Memory B cell (primary cell): ENCODE measurements at regions not wholly inside any gene's neighbourhood (a gene's known extent, or its start where the extent isn't known, plus 50 kb on each side); places are given as distances from the start of the nearest gene placed in this dataset.

ENCODE experiments used
- ATAC-seq: fragments of 150-1000 bp; cut with Tn5 transposase; 2 replicates; pipeline ENCODE4 v1.10.0; 2021; ENCODE audit warnings: low read depth, mild to moderate bottlenecking, moderate library complexity
- DNase-seq, 2 donors: peaks; one replicate each; pipeline ENCODE4 v3.0.0; 2022; ENCODE audit warnings: low spot score in 2 of 2
- H3K27ac Mint-ChIP-seq: one replicate; pipeline ENCODE4 v1.8.0; 2022; ENCODE audit warnings: mild to moderate bottlenecking, moderate library complexity, mixed read lengths
- H3K27me3 Mint-ChIP-seq: one replicate; pipeline ENCODE4 v1.8.0; 2022; ENCODE audit warnings: mixed read lengths
- H3K36me3 Mint-ChIP-seq: one replicate; pipeline ENCODE4 v1.8.0; 2022; ENCODE audit warnings: mild to moderate bottlenecking, mixed read lengths
- H3K4me1 Mint-ChIP-seq: one replicate; pipeline ENCODE4 v1.8.0; 2022; ENCODE audit warnings: mixed read lengths
- H3K4me3 Mint-ChIP-seq: one replicate; pipeline ENCODE4 v1.8.0; 2022; ENCODE audit warnings: mild to moderate bottlenecking, moderate library complexity, mixed read lengths
- H3K9me3 Mint-ChIP-seq: one replicate; pipeline ENCODE4 v1.8.0; 2022; ENCODE audit warnings: mixed read lengths

GRCh38 chr16:86821895-86822294 lies 243.5 kb downstream of the FOXL1 start:
- no peak for DNase-seq
- no peak overlapping the region for H3K4me3 Mint-ChIP-seq
- H3K27ac Mint-ChIP-seq = no peak overlapping the region

GRCh38 chr16:86823125-86823524 lies 244.8 kb downstream of the FOXL1 start:
- ATAC-seq (no peak), DNase-seq (no peak)
- H3K4me3 Mint-ChIP-seq = no peak overlapping the region
- H3K36me3 Mint-ChIP-seq = no peaks in the 10 kb centered on the region
- H3K27me3 Mint-ChIP-seq = peaks cover 18% of the 10 kb centered on the region
- H3K27ac Mint-ChIP-seq = no peak overlapping the region
- no peaks in the 10 kb centered on the region for H3K4me1 Mint-ChIP-seq
- H3K9me3 Mint-ChIP-seq = no peaks in the 10 kb centered on the region

More at GRCh38 chr16:86821895-86822294, 243.5 kb downstream of the FOXL1 start:
- H3K36me3 Mint-ChIP-seq = no peaks in the 10 kb centered on the region
- H3K27me3 Mint-ChIP-seq = peaks cover 15% of the 10 kb centered on the region
- H3K4me1 Mint-ChIP-seq = no peaks in the 10 kb centered on the region
- ATAC-seq = no peak
- H3K9me3 Mint-ChIP-seq = no peaks in the 10 kb centered on the region

DNA sequence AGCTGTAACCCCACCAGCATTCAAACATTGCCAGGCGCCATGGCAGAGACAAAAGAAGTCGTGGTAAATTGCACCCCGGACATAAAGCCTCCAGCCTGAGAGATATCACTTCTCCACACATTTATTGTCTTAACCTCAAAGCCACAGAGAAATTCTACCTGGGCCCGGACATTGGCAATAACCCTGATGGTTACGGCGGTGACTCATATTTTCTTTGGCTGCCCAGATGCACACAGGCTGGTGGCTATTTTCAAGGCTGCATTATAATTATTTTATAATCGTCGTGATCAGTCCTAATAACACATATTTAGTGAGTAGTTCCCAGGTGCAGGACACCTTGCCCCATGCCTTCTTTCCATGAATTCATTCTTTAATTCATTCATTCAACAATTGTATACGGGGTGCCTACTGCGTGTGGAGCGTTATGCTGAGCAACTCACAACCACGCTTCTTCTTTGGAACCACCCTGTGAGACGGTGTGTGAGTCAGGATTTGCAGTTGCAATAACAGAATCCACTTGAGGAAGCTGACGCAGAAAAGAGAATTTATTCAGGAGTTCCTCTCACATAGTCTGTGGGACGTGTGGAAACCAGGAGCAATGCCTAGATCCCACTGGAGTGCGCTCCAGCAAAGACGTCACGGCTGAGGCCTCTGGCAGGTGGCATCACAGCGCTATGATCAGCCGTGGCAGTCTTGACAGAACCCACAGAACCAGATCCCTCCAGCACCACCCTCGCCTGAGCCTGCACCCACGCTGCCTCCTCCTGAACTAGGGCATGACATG lies 245.7 kb downstream of the FOXL1 start:
- peaks cover 19% of the 10 kb centered on the region for H3K27me3 Mint-ChIP-seq
- no peaks in the 10 kb centered on the region for H3K36me3 Mint-ChIP-seq
- no peaks in the 10 kb centered on the region for H3K9me3 Mint-ChIP-seq
- DNase-seq = no peak
- no peak overlapping the region for H3K4me3 Mint-ChIP-seq
- H3K4me1 Mint-ChIP-seq = no peaks in the 10 kb centered on the region
- no peak for ATAC-seq
- no peak overlapping the region for H3K27ac Mint-ChIP-seq

DNA sequence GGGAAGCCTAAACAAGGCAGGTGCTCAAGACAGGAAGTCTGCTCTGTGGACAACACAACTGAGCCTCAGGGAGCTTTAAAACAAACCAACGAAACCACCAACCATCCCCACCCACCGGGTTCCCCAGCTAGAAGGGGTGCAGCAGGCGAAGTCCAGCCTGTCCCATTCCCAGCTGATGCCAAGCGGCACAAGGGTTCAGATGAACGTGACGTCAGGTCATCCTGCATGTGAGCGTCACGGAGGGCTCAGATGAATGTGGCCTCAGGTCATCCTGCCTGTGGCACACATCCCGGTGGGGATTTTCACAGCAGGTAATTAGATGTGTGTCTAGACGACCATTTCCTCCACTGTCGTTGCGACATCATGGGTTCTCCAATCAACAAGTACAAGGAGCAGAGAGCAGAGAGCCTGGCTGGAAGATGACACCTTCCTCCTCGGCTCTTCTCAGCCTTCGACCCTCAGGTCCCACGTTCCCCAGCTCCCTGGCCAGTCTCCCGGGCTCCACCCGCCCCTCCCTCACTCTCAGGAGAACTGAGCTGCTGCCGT lies 246.5 kb downstream of the FOXL1 start:
- Mint-ChIP-seq H3K27ac (no peak overlapping the region), H3K36me3 (no peaks in the 10 kb centered on the region), H3K27me3 (peaks cover 23% of the 10 kb centered on the region), H3K9me3 (no peaks in the 10 kb centered on the region), H3K4me1 (no peaks in the 10 kb centered on the region), H3K4me3 (no peak overlapping the region)
- DNase-seq (no peak), ATAC-seq (no peak)

GRCh38 chr16:86825631-86826030 lies 247.3 kb downstream of the FOXL1 start:
- Mint-ChIP-seq H3K4me1 (no peaks in the 10 kb centered on the region), H3K27ac (no peak overlapping the region), H3K27me3 (peaks cover 23% of the 10 kb centered on the region), H3K36me3 (no peaks in the 10 kb centered on the region), H3K4me3 (no peak overlapping the region), H3K9me3 (no peaks in the 10 kb centered on the region)
- DNase-seq = no peak
- no peak for ATAC-seq

GRCh38 chr16:86826941-86827340 lies 248.6 kb downstream of the FOXL1 start:
- no peaks in the 10 kb centered on the region for H3K4me1 Mint-ChIP-seq
- H3K36me3 Mint-ChIP-seq = no peaks in the 10 kb centered on the region
- no peak for ATAC-seq
- no peak for DNase-seq
- H3K27ac Mint-ChIP-seq = no peak overlapping the region
- H3K27me3 Mint-ChIP-seq = peaks cover 20% of the 10 kb centered on the region
- H3K9me3 Mint-ChIP-seq = no peaks in the 10 kb centered on the region
- no peak overlapping the region for H3K4me3 Mint-ChIP-seq

DNA sequence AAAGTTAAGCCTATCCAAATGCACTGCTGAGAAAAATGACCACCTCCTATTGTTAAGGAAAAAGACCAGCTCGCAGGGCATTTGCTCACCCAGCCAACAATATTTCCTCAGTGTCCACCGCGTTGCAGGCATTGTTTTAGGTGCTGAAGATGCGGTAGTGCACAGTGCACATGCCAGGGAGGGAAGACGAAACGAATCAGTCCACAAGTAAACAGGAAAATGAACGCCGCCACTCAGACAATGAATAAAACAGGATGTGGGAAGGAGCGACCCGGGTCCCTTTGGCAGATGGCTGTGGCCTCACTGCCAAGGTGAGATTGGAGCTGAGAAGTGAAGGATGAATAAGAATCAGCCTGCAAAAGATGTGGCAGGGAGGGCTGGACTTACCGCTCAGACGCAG lies 249.2 kb downstream of the FOXL1 start:
- no peak for DNase-seq
- Mint-ChIP-seq H3K4me3 (no peak overlapping the region), H3K27me3 (peaks cover 16% of the 10 kb centered on the region), H3K36me3 (no peaks in the 10 kb centered on the region), H3K27ac (no peak overlapping the region), H3K9me3 (no peaks in the 10 kb centered on the region), H3K4me1 (no peaks in the 10 kb centered on the region)
- ATAC-seq = no peak

DNA sequence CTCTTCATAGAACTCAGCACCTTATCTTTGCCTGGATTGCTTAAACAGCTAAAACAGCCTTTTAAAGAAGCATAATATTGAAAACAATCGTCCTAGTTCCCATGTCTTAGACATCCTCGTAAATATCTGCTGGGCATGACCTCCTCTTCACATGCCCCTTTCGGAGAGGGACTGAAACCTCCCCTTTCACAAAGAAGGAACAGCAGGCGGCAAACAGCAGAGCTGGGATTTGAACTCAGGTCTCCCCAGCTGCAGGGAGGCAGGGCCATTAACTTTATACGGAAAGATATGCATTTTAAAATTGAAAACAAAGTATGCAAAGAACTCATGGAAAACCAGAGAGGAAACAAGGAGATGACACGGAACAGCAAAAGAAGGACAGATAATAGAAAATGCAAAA lies 249.9 kb downstream of the FOXL1 start:
- H3K36me3 Mint-ChIP-seq = no peaks in the 10 kb centered on the region
- H3K9me3 Mint-ChIP-seq = no peaks in the 10 kb centered on the region
- H3K27ac Mint-ChIP-seq = no peak overlapping the region
- ATAC-seq = no peak
- peaks cover 16% of the 10 kb centered on the region for H3K27me3 Mint-ChIP-seq
- no peak overlapping the region for H3K4me3 Mint-ChIP-seq
- H3K4me1 Mint-ChIP-seq = no peaks in the 10 kb centered on the region
- no peak for DNase-seq

GRCh38 chr16:86828653-86829052 lies 250.3 kb downstream of the FOXL1 start:
- ATAC-seq = no peak
- Mint-ChIP-seq H3K27ac (no peak overlapping the region), H3K27me3 (peaks cover 16% of the 10 kb centered on the region), H3K36me3 (no peaks in the 10 kb centered on the region), H3K4me1 (no peaks in the 10 kb centered on the region), H3K4me3 (no peak overlapping the region), H3K9me3 (no peaks in the 10 kb centered on the region)
- DNase-seq = no peak

DNA sequence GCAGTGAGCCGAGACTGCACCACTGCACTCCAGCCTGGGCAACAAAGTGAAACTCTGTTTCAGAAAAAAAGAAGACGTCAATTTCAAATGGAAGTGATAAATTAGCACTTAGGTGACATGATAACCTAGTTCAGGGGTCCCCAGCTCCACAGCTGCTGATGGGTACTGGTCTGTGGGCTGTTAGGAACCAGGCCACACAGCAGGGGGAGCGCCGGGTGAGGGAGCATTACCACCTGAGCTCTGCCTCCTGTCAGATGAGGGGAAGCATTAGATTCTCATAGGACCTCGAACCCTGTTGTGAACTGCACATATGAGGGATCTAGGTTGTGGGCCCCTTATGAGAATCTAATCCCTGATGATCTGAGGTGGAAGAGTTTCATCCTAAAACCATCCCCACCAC lies 253.0 kb downstream of the FOXL1 start:
- DNase-seq (no peak), ATAC-seq (no peak)

GRCh38 chr16:86833136-86833535 lies 254.8 kb downstream of the FOXL1 start:
- Mint-ChIP-seq H3K27me3 (peaks cover 8% of the 10 kb centered on the region), H3K4me3 (no peak overlapping the region), H3K4me1 (no peaks in the 10 kb centered on the region), H3K9me3 (no peaks in the 10 kb centered on the region), H3K36me3 (no peaks in the 10 kb centered on the region), H3K27ac (no peak overlapping the region)
- ATAC-seq = no peak
- no peak for DNase-seq

More for the DNA sequence above, 253.0 kb downstream of the FOXL1 start:
- no peaks in the 10 kb centered on the region for H3K9me3 Mint-ChIP-seq
- H3K36me3 Mint-ChIP-seq = no peaks in the 10 kb centered on the region
- H3K4me1 Mint-ChIP-seq = no peaks in the 10 kb centered on the region
- no peak overlapping the region for H3K4me3 Mint-ChIP-seq
- H3K27ac Mint-ChIP-seq = no peak overlapping the region
- H3K27me3 Mint-ChIP-seq = peaks cover 14% of the 10 kb centered on the region

- Mint-ChIP-seq H3K4me1 (no peaks in the 10 kb centered on the region), H3K27ac (no peak overlapping the region)
These were observed 256.2 kb downstream of the FOXL1 start for GRCh38 chr16:86834451-86835035.

GRCh38 chr16:86835982-86836381 lies 257.6 kb downstream of the FOXL1 start:
- Mint-ChIP-seq H3K4me1 (no peaks in the 10 kb centered on the region), H3K4me3 (no peak overlapping the region), H3K27ac (no peak overlapping the region), H3K9me3 (no peaks in the 10 kb centered on the region), H3K27me3 (peaks cover 2% of the 10 kb centered on the region), H3K36me3 (no peaks in the 10 kb centered on the region)
- no peak for DNase-seq
- no peak for ATAC-seq

More at GRCh38 chr16:86834451-86835035, 256.2 kb downstream of the FOXL1 start:
- ATAC-seq = no peak
- no peaks in the 10 kb centered on the region for H3K9me3 Mint-ChIP-seq
- peaks cover 3% of the 10 kb centered on the region for H3K27me3 Mint-ChIP-seq
- no peaks in the 10 kb centered on the region for H3K36me3 Mint-ChIP-seq
- no peak overlapping the region for H3K4me3 Mint-ChIP-seq
- DNase-seq = no peak

DNA sequence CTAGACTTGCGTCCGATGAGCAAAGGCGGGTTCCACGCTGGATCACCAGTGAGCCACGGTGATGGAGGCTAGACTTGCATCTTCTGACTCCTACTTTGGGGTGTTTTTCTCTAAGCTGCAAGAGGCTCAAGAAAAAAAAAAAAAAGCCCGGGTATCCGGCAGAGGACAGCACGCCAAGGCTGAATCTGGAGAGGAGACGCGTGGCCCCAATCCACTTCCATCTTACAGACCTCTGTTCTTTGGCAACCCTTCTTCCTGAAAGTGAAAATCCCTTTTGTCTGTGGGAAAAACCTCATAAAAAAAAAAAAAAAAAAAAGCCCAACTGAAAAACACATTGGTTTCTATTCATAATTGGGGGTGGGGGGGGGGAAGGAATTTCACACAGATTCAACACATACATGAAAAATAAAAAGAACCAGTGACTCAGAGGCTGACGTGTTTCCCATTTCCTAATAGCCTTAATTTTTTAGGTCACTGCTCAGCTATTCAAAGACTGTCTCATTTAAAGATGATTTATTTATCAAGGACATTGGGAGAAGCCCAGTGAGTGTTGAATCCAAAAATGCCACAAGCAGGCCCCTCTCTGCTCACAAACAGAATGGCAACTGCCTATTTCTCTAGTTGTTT lies 258.3 kb downstream of the FOXL1 start:
- H3K4me3 Mint-ChIP-seq = no peak overlapping the region
- H3K27ac Mint-ChIP-seq = no peak overlapping the region
- ATAC-seq (no peak), DNase-seq (no peak)
- no peaks in the 10 kb centered on the region for H3K9me3 Mint-ChIP-seq
- no peaks in the 10 kb centered on the region for H3K4me1 Mint-ChIP-seq
- peaks cover 2% of the 10 kb centered on the region for H3K27me3 Mint-ChIP-seq
- H3K36me3 Mint-ChIP-seq = no peaks in the 10 kb centered on the region
